ENCODE measurements at regions not wholly inside any gene's neighbourhood (a gene's known extent, or its start where the extent isn't known, plus 50 kb on each side); places are given as distances from the start of the nearest gene placed in this dataset.

- TF ChIP-seq GATA2 (IDR thresholded peaks at IDR 0.05; ENCODE audit: low read depth, low read length) (no peak), GATA3 (IDR thresholded peaks at IDR 0.05; ENCODE audit: low read depth, low read length) (no peak)
Observed at GRCh38 chr22:49107961-49108530, 719.6 kb downstream of the BRD1 start.
